ENCODE measurements at regions not wholly inside any gene's neighbourhood (a gene's known extent, or its start where the extent isn't known, plus 50 kb on each side); places are given as distances from the start of the nearest gene placed in this dataset.

GRCh38 chr6:106778943-106779342 lies 149.6 kb downstream of the QRSL1 start:
- POLR2A ChIA-PET: no interaction called here
- CTCF ChIA-PET: no interaction called here

GRCh38 chr6:106773996-106774629 lies 144.7 kb downstream of the QRSL1 start:
- no peak overlapping the region for H3K4me3 ChIP-seq (ENCODE audit: low read depth, low read length)
- H3K36me3 ChIP-seq (ENCODE audit: control insufficient read depth, insufficient read depth, low read length): no peaks in the 10 kb centered on the region
- ChIA-PET CTCF (no interaction called here), POLR2A (no interaction called here)
- no peak for DNase-seq (ENCODE audit: low read depth)
- TF ChIP-seq CTCF (IDR thresholded peaks at IDR 0.05; ENCODE audit: insufficient read depth, low read depth, low read length): no peak
- H3K27me3 ChIP-seq (ENCODE audit: control insufficient read depth, insufficient read depth, low read length): no peaks in the 10 kb centered on the region

More at GRCh38 chr6:106778943-106779342, 149.6 kb downstream of the QRSL1 start:
- no peak for DNase-seq (ENCODE audit: low read depth)
- TF ChIP-seq CTCF (IDR thresholded peaks at IDR 0.05; ENCODE audit: insufficient read depth, low read depth, low read length): no peak
- Histone ChIP-seq H3K27me3 (ENCODE audit: control insufficient read depth, insufficient read depth, low read length) (0 out of 2 replicates have a peak, but pooled peaks cover 1% of the 10 kb centered on the region), H3K4me3 (ENCODE audit: low read depth, low read length) (no peak overlapping the region), H3K36me3 (ENCODE audit: control insufficient read depth, insufficient read depth, low read length) (no peaks in the 10 kb centered on the region)

GRCh38 chr6:106773522-106773921 lies 144.1 kb downstream of the QRSL1 start:
- Histone ChIP-seq H3K36me3 (ENCODE audit: control insufficient read depth, insufficient read depth, low read length) (no peaks in the 10 kb centered on the region), H3K27me3 (ENCODE audit: control insufficient read depth, insufficient read depth, low read length) (no peaks in the 10 kb centered on the region), H3K4me3 (ENCODE audit: low read depth, low read length) (no peak overlapping the region)
- POLR2A ChIA-PET: no interaction called here
- CTCF ChIA-PET: no interaction called here
- no peak for TF ChIP-seq CTCF (IDR thresholded peaks at IDR 0.05; ENCODE audit: insufficient read depth, low read depth, low read length)
- no peak for DNase-seq (ENCODE audit: low read depth)

- Histone ChIP-seq H3K4me3 (ENCODE audit: low read depth, low read length) (no peak overlapping the region), H3K36me3 (ENCODE audit: control insufficient read depth, insufficient read depth, low read length) (no peaks in the 10 kb centered on the region), H3K27me3 (ENCODE audit: control insufficient read depth, insufficient read depth, low read length) (no peaks in the 10 kb centered on the region)
- TF ChIP-seq CTCF (IDR thresholded peaks at IDR 0.05; ENCODE audit: insufficient read depth, low read depth, low read length): no peak
- DNase-seq (ENCODE audit: low read depth): no peak
- ChIA-PET POLR2A (no interaction called here), CTCF (no interaction called here)
Observed at GRCh38 chr6:106772270-106773142, 143.1 kb downstream of the QRSL1 start.

- H3K27me3 ChIP-seq (ENCODE audit: control insufficient read depth, insufficient read depth, low read length): no peaks in the 10 kb centered on the region
- POLR2A ChIA-PET: no interaction called here
- CTCF ChIA-PET: no interaction called here
- TF ChIP-seq CTCF (IDR thresholded peaks at IDR 0.05; ENCODE audit: insufficient read depth, low read depth, low read length): no peak
- H3K4me3 ChIP-seq (ENCODE audit: low read depth, low read length): no peak overlapping the region
- H3K36me3 ChIP-seq (ENCODE audit: control insufficient read depth, insufficient read depth, low read length): no peaks in the 10 kb centered on the region
- no peak for DNase-seq (ENCODE audit: low read depth)
Observed at GRCh38 chr6:106771822-106772221, 142.4 kb downstream of the QRSL1 start.
